Right ventricle myocardium inferior (tissue), 1 donor: ENCODE measurements at regions not wholly inside any gene's neighbourhood (a gene's known extent, or its start where the extent isn't known, plus 50 kb on each side); places are given as distances from the start of the nearest gene placed in this dataset.
"Not testable (repeated sequence)": the region's sequence is repeated elsewhere in the genome, so short reads cannot be mapped to it uniquely, and the experiment has no call there.

Source experiments
- ATAC-seq: fragments of 200-7000 bp; cut with Tn5 transposase; one replicate; pipeline ENCODE4 v1.9.1; 2020; ENCODE audit warnings: mild to moderate bottlenecking, moderate library complexity
- DNase-seq: peaks from one replicate; pipeline ENCODE4 v3.0.0; 2021; ENCODE audit errors: missing footprints
- intact Hi-C: fragments of 100-400 bp; cut with DNase I; formaldehyde crosslinking; loops from one replicate; pipeline ENCODE4 v1.11.0; 2022
- donor health status: DM: no; HTN: yes; CAD: no; lungs with severe emphysema.

- no peak for ATAC-seq
- intact Hi-C loops = no loop called here
- DNase-seq = no peak
Observed at GRCh38 chr1:67916140-67916886, 83.0 kb upstream of the GNG12 start.

- no peak for ATAC-seq
- no peak for DNase-seq
- intact Hi-C loops = no loop called here
Observed at GRCh38 chr1:67909776-67910175, 76.5 kb upstream of the GNG12 start.

- intact Hi-C loops = no loop called here
- DNase-seq (no peak), ATAC-seq (no peak)
Observed at GRCh38 chr1:67908250-67908936, 75.1 kb upstream of the GNG12 start.

- intact Hi-C loops, DNase-seq, ATAC-seq: not testable (repeated sequence)
Observed at GRCh38 chr1:67907467-67907866, 74.2 kb upstream of the GNG12 start.

- ATAC-seq, DNase-seq, intact Hi-C loops: not testable (repeated sequence)
Observed at GRCh38 chr1:67906015-67906414, 72.7 kb upstream of the GNG12 start.

GRCh38 chr1:67902546-67903223 is 69.4 kb upstream of the GNG12 start:
- DNase-seq, ATAC-seq, intact Hi-C loops: not testable (repeated sequence)

- ATAC-seq (no peak), DNase-seq (no peak)
- intact Hi-C loops = no loop called here
Observed at GRCh38 chr1:67898033-67898726, 64.9 kb upstream of the GNG12 start.

GRCh38 chr1:67897270-67897949 is 64.1 kb upstream of the GNG12 start:
- intact Hi-C loops = no loop called here
- no peak for DNase-seq
- ATAC-seq = no peak

GRCh38 chr1:67896826-67897225 is 63.6 kb upstream of the GNG12 start:
- no peak for ATAC-seq
- no peak for DNase-seq
- intact Hi-C loops = no loop called here

GRCh38 chr1:67894981-67895735 is 61.9 kb upstream of the GNG12 start:
- intact Hi-C loops = no loop called here
- DNase-seq = no peak
- ATAC-seq = no peak

GRCh38 chr1:67893126-67893495 is 59.8 kb upstream of the GNG12 start:
- ATAC-seq = no peak
- intact Hi-C loops = no loop called here
- DNase-seq = no peak

GRCh38 chr1:67892476-67893125 is 59.3 kb upstream of the GNG12 start:
- no peak for ATAC-seq
- DNase-seq = no peak
- intact Hi-C loops = no loop called here

- DNase-seq (no peak), ATAC-seq (no peak)
- intact Hi-C loops = no loop called here
Observed at GRCh38 chr1:67890857-67891256, 57.6 kb upstream of the GNG12 start.

- intact Hi-C loops = no loop called here
- ATAC-seq (no peak), DNase-seq (no peak)
Observed at GRCh38 chr1:67889953-67890567, 56.8 kb upstream of the GNG12 start.

- intact Hi-C loops = no loop called here
- ATAC-seq = no peak
- no peak for DNase-seq
Observed at GRCh38 chr1:67889466-67889865, 56.2 kb upstream of the GNG12 start.

- ATAC-seq (no peak), DNase-seq (no peak)
- intact Hi-C loops = no loop called here
Observed at GRCh38 chr1:67888216-67889106, 55.2 kb upstream of the GNG12 start.
